Hepatocyte (in vitro differentiated cells): ENCODE measurements at regions not wholly inside any gene's neighbourhood (a gene's known extent, or its start where the extent isn't known, plus 50 kb on each side); places are given as distances from the start of the nearest gene placed in this dataset.

Experiments
- DNase-seq: peaks from one replicate; pipeline ENCODE4 v3.0.0-alpha.2; 2016; ENCODE audit warnings: low spot score
- H2AFZ ChIP-seq: fragments of 200-600 bp; sonication (generic); 2 replicates; pipeline ENCODE4 v1.6.0; 2016; ENCODE audit warnings: antibody characterized with exemption, mild to moderate bottlenecking
- H3K27ac ChIP-seq: fragments of 200-600 bp; sonication (generic); 2 replicates; pipeline ENCODE4 v1.5.1; 2016; ENCODE audit warnings: mild to moderate bottlenecking
- H3K27me3 ChIP-seq: fragments of 200-600 bp; sonication (generic); 2 replicates; pipeline ENCODE4 v1.6.1; 2016
- H3K36me3 ChIP-seq: fragments of 200-600 bp; sonication (generic); replicated peaks from 2 replicates; pipeline ENCODE4 v1.5.1; 2016; ENCODE audit warnings: low read depth; ENCODE audit not compliant: insufficient read depth
- H3K4me1 ChIP-seq: fragments of 200-600 bp; sonication (generic); 2 replicates; pipeline ENCODE4 v1.5.1; 2016; ENCODE audit warnings: mild to moderate bottlenecking, moderate library complexity; ENCODE audit not compliant: insufficient read depth
- H3K4me2 ChIP-seq: fragments of 200-600 bp; sonication (generic); 2 replicates; pipeline ENCODE4 v1.6.0; 2016
- H3K4me3 ChIP-seq: fragments of 200-600 bp; sonication (generic); 2 replicates; pipeline ENCODE4 v1.5.1; 2016; ENCODE audit warnings: mild to moderate bottlenecking
- H3K79me2 ChIP-seq: fragments of 200-600 bp; sonication (generic); 2 replicates; pipeline ENCODE4 v1.6.0; 2017; ENCODE audit warnings: mild to moderate bottlenecking
- H3K9me2 ChIP-seq: fragments of 200-600 bp; sonication (generic); replicated peaks from 2 replicates; pipeline ENCODE4 v1.6.0; 2017; ENCODE audit warnings: mild to moderate bottlenecking; ENCODE audit not compliant: insufficient read depth
- H3K9me3 ChIP-seq: fragments of 200-600 bp; sonication (generic); 2 replicates; pipeline ENCODE4 v1.5.1; 2016; ENCODE audit warnings: low read depth, mild to moderate bottlenecking
- H4K20me1 ChIP-seq: fragments of 200-600 bp; sonication (generic); 2 replicates; pipeline ENCODE4 v1.6.0; 2016; ENCODE audit warnings: mild to moderate bottlenecking; ENCODE audit not compliant: insufficient read depth, poor library complexity, severe bottlenecking
- EZH2 ChIP-seq: fragments of 200-600 bp; sonication (generic); IDR thresholded peaks from 2 replicates; pipeline ENCODE4 v1.6.1; 2016; ENCODE audit warnings: antibody characterized with exemption, mild to moderate bottlenecking, borderline replicate concordance
- EZH2phosphoT487 ChIP-seq: fragments of 200-600 bp; sonication (generic); IDR thresholded peaks from one replicate; pipeline ENCODE4 v1.6.1; 2018; ENCODE audit warnings: antibody characterized with exemption, mild to moderate bottlenecking, low read depth, moderate library complexity; ENCODE audit not compliant: unreplicated experiment, severe bottlenecking
- WGBS: methylation state at CpG from one replicate; pipeline ENCODE4 v1.1.6; 2016; ENCODE audit warnings: low lambda C conversion rate; ENCODE audit errors: missing lambda C conversion rate; 5-methylcytosine and 5-hydroxymethylcytosine counted together
- TF ChIP-seq, protein P1 (sequence below): fragments of 200-600 bp; sonication (generic); IDR thresholded peaks from 2 replicates; pipeline ENCODE4 v1.5.1; 2016; ENCODE audit warnings: antibody characterized with exemption, mild to moderate bottlenecking; ENCODE audit not compliant: poor library complexity

- no peak for TF ChIP-seq EZH2
- TF ChIP-seq EZH2phosphoT487, result no peak
- TF ChIP-seq, protein P1, sequence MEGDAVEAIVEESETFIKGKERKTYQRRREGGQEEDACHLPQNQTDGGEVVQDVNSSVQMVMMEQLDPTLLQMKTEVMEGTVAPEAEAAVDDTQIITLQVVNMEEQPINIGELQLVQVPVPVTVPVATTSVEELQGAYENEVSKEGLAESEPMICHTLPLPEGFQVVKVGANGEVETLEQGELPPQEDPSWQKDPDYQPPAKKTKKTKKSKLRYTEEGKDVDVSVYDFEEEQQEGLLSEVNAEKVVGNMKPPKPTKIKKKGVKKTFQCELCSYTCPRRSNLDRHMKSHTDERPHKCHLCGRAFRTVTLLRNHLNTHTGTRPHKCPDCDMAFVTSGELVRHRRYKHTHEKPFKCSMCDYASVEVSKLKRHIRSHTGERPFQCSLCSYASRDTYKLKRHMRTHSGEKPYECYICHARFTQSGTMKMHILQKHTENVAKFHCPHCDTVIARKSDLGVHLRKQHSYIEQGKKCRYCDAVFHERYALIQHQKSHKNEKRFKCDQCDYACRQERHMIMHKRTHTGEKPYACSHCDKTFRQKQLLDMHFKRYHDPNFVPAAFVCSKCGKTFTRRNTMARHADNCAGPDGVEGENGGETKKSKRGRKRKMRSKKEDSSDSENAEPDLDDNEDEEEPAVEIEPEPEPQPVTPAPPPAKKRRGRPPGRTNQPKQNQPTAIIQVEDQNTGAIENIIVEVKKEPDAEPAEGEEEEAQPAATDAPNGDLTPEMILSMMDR, result no peak
- no peak overlapping the region for H3K4me3 ChIP-seq
- no peaks in the 10 kb centered on the region for H4K20me1 ChIP-seq
- no peaks in the 10 kb centered on the region for H3K79me2 ChIP-seq
- H3K4me1 ChIP-seq, result no peaks in the 10 kb centered on the region
- H2AFZ ChIP-seq, result no peak overlapping the region
- no peaks in the 10 kb centered on the region for H3K9me2 ChIP-seq
- no peaks in the 10 kb centered on the region for H3K36me3 ChIP-seq
- no peaks in the 10 kb centered on the region for H3K27me3 ChIP-seq
- no peak overlapping the region for H3K27ac ChIP-seq
- no peak overlapping the region for H3K4me2 ChIP-seq
- DNase-seq, result no peak
- no peaks in the 10 kb centered on the region for H3K9me3 ChIP-seq
- 98% methylated on average over 2 of the region's 2 CpGs for WGBS
Measured at GRCh38 chr1:98172022-98172421, 251.2 kb upstream of the DPYD start.

GRCh38 chr1:98164509-98164908 lies 243.7 kb upstream of the DPYD start:
- Histone ChIP-seq H2AFZ (no peak overlapping the region), H3K9me3 (no peaks in the 10 kb centered on the region), H3K4me1 (no peaks in the 10 kb centered on the region), H3K4me2 (no peak overlapping the region), H3K9me2 (no peaks in the 10 kb centered on the region), H3K36me3 (no peaks in the 10 kb centered on the region), H3K27me3 (no peaks in the 10 kb centered on the region), H3K27ac (no peak overlapping the region), H4K20me1 (no peaks in the 10 kb centered on the region), H3K4me3 (no peak overlapping the region), H3K79me2 (no peaks in the 10 kb centered on the region)
- TF ChIP-seq, protein P1, result no peak
- TF ChIP-seq EZH2 (no peak), EZH2phosphoT487 (no peak)
- WGBS, result 90% methylated on average over 4 of the region's 4 CpGs
- no peak for DNase-seq

GRCh38 chr1:98157524-98158313 lies 236.9 kb upstream of the DPYD start:
- 81% methylated on average over 2 of the region's 2 CpGs for WGBS

More at GRCh38 chr1:98157524-98158313, 236.9 kb upstream of the DPYD start:
- no peaks in the 10 kb centered on the region for H3K9me2 ChIP-seq
- H3K36me3 ChIP-seq, result no peaks in the 10 kb centered on the region
- TF ChIP-seq EZH2phosphoT487 (no peak), EZH2 (no peak)
- TF ChIP-seq, protein P1, result no peak
- no peak overlapping the region for H3K4me2 ChIP-seq
- H4K20me1 ChIP-seq, result no peaks in the 10 kb centered on the region
- no peaks in the 10 kb centered on the region for H3K9me3 ChIP-seq
- no peak overlapping the region for H3K27ac ChIP-seq
- H3K27me3 ChIP-seq, result no peaks in the 10 kb centered on the region
- H3K4me1 ChIP-seq, result no peaks in the 10 kb centered on the region
- H3K4me3 ChIP-seq, result no peak overlapping the region
- H2AFZ ChIP-seq, result no peak overlapping the region
- DNase-seq, result no peak
- no peaks in the 10 kb centered on the region for H3K79me2 ChIP-seq
